ENCODE measurements at regions not wholly inside any gene's neighbourhood (a gene's known extent, or its start where the extent isn't known, plus 50 kb on each side); places are given as distances from the start of the nearest gene placed in this dataset.

GRCh38 chr13:34019870-34020269 is 201.9 kb downstream of the RFC3 start:
- TF ChIP-seq POLR2A (IDR thresholded peaks at IDR 0.05) (no peak), CTCF (IDR thresholded peaks at IDR 0.05 in 8 of 11, conservative IDR thresholded peaks at IDR 0.05 in 3 of 11) (no peak), POLR2AphosphoS5 (IDR thresholded peaks at IDR 0.05) (no peak)

All from spleen (tissue), 7 donors.